KG1 (cell line): ENCODE measurements at regions not wholly inside any gene's neighbourhood (a gene's known extent, or its start where the extent isn't known, plus 50 kb on each side); places are given as distances from the start of the nearest gene placed in this dataset.

Source experiments
- DNase-seq: peaks from one replicate; lab custom pipeline; 2025; lab: John Stamatoyannopoulos, UW

GRCh38 chr2:37425408-37425807 is 81.0 kb downstream of the QPCT start:
- DNase-seq: no peak

GRCh38 chr2:37427241-37427640 is 82.8 kb downstream of the QPCT start:
- DNase-seq: no peak

GRCh38 chr2:37436323-37436722 is 91.9 kb downstream of the QPCT start:
- DNase-seq: no peak

GRCh38 chr2:37439131-37439642 is 94.8 kb downstream of the QPCT start:
- no peak for DNase-seq

GRCh38 chr2:37441055-37441454 is 96.6 kb downstream of the QPCT start:
- no peak for DNase-seq

GRCh38 chr2:37443082-37443481 is 98.7 kb downstream of the QPCT start:
- DNase-seq: no peak

GRCh38 chr2:37447446-37447845 is 103.0 kb downstream of the QPCT start:
- no peak for DNase-seq

- DNase-seq: no peak
Observed at GRCh38 chr2:37448342-37449120, 104.1 kb downstream of the QPCT start.

- no peak for DNase-seq
Observed at GRCh38 chr2:37449761-37450296, 105.4 kb downstream of the QPCT start.

- no peak for DNase-seq
Observed at GRCh38 chr2:37453027-37453426, 108.6 kb downstream of the QPCT start.

GRCh38 chr2:37454851-37455762 is 110.7 kb downstream of the QPCT start:
- DNase-seq: no peak

GRCh38 chr2:37456479-37456878 is 112.0 kb downstream of the QPCT start:
- no peak for DNase-seq

GRCh38 chr2:37457401-37457901 is 113.0 kb downstream of the QPCT start:
- DNase-seq: no peak

- no peak for DNase-seq
Observed at GRCh38 chr2:37458133-37458532, 113.7 kb downstream of the QPCT start.

- no peak for DNase-seq
Observed at GRCh38 chr2:37459095-37459981, 114.9 kb downstream of the QPCT start.

GRCh38 chr2:37460896-37461229 is 116.4 kb downstream of the QPCT start:
- no peak for DNase-seq

- DNase-seq: no peak
Observed at GRCh38 chr2:37464067-37464466, 119.6 kb downstream of the QPCT start.

- no peak for DNase-seq
Observed at GRCh38 chr2:37466533-37467222, 122.2 kb downstream of the QPCT start.

- DNase-seq: no peak
Observed at GRCh38 chr2:37468170-37468569, 123.7 kb downstream of the QPCT start.

- DNase-seq: no peak
Observed at GRCh38 chr2:37469126-37469525, 124.7 kb downstream of the QPCT start.

GRCh38 chr2:37471104-37471503 is 126.7 kb downstream of the QPCT start:
- no peak for DNase-seq
